K562 (cell line): ENCODE measurements at regions not wholly inside any gene's neighbourhood (a gene's known extent, or its start where the extent isn't known, plus 50 kb on each side); places are given as distances from the start of the nearest gene placed in this dataset.

Experiments
- CTCFL ChIP-seq: IDR thresholded peaks from 2 replicates; pipeline ENCODE4 v1.6.1; 2011; ENCODE audit warnings: borderline replicate concordance, low read depth, mild to moderate bottlenecking, moderate library complexity, low read length; ENCODE audit not compliant: insufficient read depth, poor library complexity, severe bottlenecking
- ELK1 ChIP-seq: sonication (generic); formaldehyde crosslinking; IDR thresholded peaks from 2 replicates; pipeline ENCODE4 v1.8.1; 2022; ENCODE audit warnings: missing genetic modification reagents
- FOXK1 ChIP-seq: sonication (generic); formaldehyde crosslinking; IDR thresholded peaks from 2 replicates; pipeline ENCODE4 v1.8.0; 2022; ENCODE audit warnings: missing genetic modification reagents, mild to moderate bottlenecking, borderline replicate concordance
- KLF6 ChIP-seq: fragments of 250-450 bp; sonication (Bioruptor Pico); IDR thresholded peaks from 2 replicates; pipeline ENCODE4 v1.4.0; 2020; ENCODE audit warnings: mild to moderate bottlenecking, moderate library complexity, borderline replicate concordance
- RAD21 ChIP-seq, 2 experiments: fragments of 250-450 bp in 1 of 2; fragments of 450-650 bp in 1 of 2; sonication (Bioruptor Pico) in 1 of 2; formaldehyde crosslinking in 1 of 2; IDR thresholded peaks in 1 of 2; conservative IDR thresholded peaks in 1 of 2; 2 replicates each; pipeline versions ENCODE4 v1.4.0 to v1.8.0; 2020 to 2022; ENCODE audit warnings: mild to moderate bottlenecking in 2 of 2, moderate library complexity in 1 of 2
- RBM39 ChIP-seq: fragments of 200-400 bp; formaldehyde crosslinking; optimal IDR thresholded peaks from 2 replicates; pipeline ENCODE3; 2018; ENCODE audit warnings: low read depth, low read length
- SIX5 ChIP-seq, 2 experiments: IDR thresholded peaks; 2 replicates each; pipeline ENCODE4 v1.6.1; 2011; ENCODE audit warnings: low read length in 2 of 2, borderline replicate concordance in 1 of 2, low read depth in 1 of 2, mild to moderate bottlenecking in 1 of 2, moderate library complexity in 1 of 2; ENCODE audit not compliant: insufficient read depth in 1 of 2
- USF2 ChIP-seq: sonication (generic); formaldehyde crosslinking; IDR thresholded peaks from 2 replicates; pipeline ENCODE4 v1.5.0; 2020; ENCODE audit warnings: missing genetic modification reagents
- ZBTB33 ChIP-seq: sonication (generic); formaldehyde crosslinking; IDR thresholded peaks from 2 replicates; pipeline ENCODE4 v1.8.1; 2023; ENCODE audit warnings: mild to moderate bottlenecking, missing genetic modification reagents
- ZNF274 ChIP-seq: IDR thresholded peaks from 2 replicates; pipeline ENCODE4 v1.6.1; 2011; ENCODE audit warnings: low read depth, mild to moderate bottlenecking, low read length, moderate library complexity, borderline replicate concordance

- TF ChIP-seq RBM39 (no peak), SIX5 (IDR thresholded peaks at IDR 0.05; ENCODE audit: borderline replicate concordance in 1 of 2, insufficient read depth in 1 of 2, low read depth in 1 of 2, low read length in 2 of 2) (no peak), ZBTB33 (CRISPR knock-in tag) (no peak), FOXK1 (CRISPR knock-in tag) (no peak), CTCFL (no peak), USF2 (CRISPR knock-in tag) (no peak), ELK1 (no peak), RAD21 (CRISPR knock-in tag; conservative IDR thresholded peaks at IDR 0.05 in 1 of 2, IDR thresholded peaks at IDR 0.05 in 1 of 2) (no peak), ZNF274 (no peak), KLF6 (CRISPR knock-in tag) (no peak)
Observed at GRCh38 chr7:27351137-27351536, 108.5 kb downstream of the EVX1 start.
